ENCODE measurements at regions not wholly inside any gene's neighbourhood (a gene's known extent, or its start where the extent isn't known, plus 50 kb on each side); places are given as distances from the start of the nearest gene placed in this dataset.

- Histone ChIP-seq H3K79me2 (ENCODE audit: insufficient read depth, low read depth, low read length) (no peaks in the 10 kb centered on the region), H3K4me3 (ENCODE audit: low read depth, low read length, poor library complexity, severe bottlenecking) (no peak overlapping the region), H3K27ac (ENCODE audit: low read depth, low read length, poor library complexity, severe bottlenecking) (no peak overlapping the region), H2AFZ (ENCODE audit: low read length) (no peak overlapping the region), H3K9me3 (ENCODE audit: low read length) (no peaks in the 10 kb centered on the region), H3K9me2 (ENCODE audit: insufficient read depth, low read length) (no peaks in the 10 kb centered on the region), H3K4me1 (ENCODE audit: insufficient read depth, low read length, poor library complexity, severe bottlenecking) (no peaks in the 10 kb centered on the region), H3K4me2 (ENCODE audit: low read length) (no peak overlapping the region), H3K36me3 (ENCODE audit: insufficient read depth, low read length) (no peaks in the 10 kb centered on the region), H4K20me1 (ENCODE audit: insufficient read depth, low read length) (no peaks in the 10 kb centered on the region)
- ChIA-PET POLR2A (interaction anchor here (0.6 to 1.4 kb wide), 2 partner anchors 9 to 67 kb away, joined by 4 to 6 read pairs; no protein-coding TSS in a partner anchor), CTCF (ENCODE audit: unreplicated experiment) (no interaction called here)
- intact Hi-C loops (cut with micrococcal nuclease; ENCODE audit: unreplicated experiment) = no loop called here
- TF ChIP-seq CTCF (conservative IDR thresholded peaks at IDR 0.05; ENCODE audit: low read length) = no peak
- no peak for TF ChIP-seq EZH2phosphoT487 (IDR thresholded peaks at IDR 0.05; ENCODE audit: borderline replicate concordance, low read depth, low read length)
- BruUV-seq (replicated peaks) = no TSS peak
- DNase-seq (ENCODE audit: low spot score) = no peak
These were observed 179.9 kb upstream of the EEA1 start for GRCh38 chr12:93108985-93109384.

GRCh38 chr12:93109551-93110203 is 180.6 kb upstream of the EEA1 start:
- Histone ChIP-seq H2AFZ (ENCODE audit: low read length) (no peak overlapping the region), H3K4me2 (ENCODE audit: low read length) (no peak overlapping the region), H3K36me3 (ENCODE audit: insufficient read depth, low read length) (no peaks in the 10 kb centered on the region), H3K79me2 (ENCODE audit: insufficient read depth, low read depth, low read length) (no peaks in the 10 kb centered on the region), H3K9me2 (ENCODE audit: insufficient read depth, low read length) (no peaks in the 10 kb centered on the region), H3K27ac (ENCODE audit: low read depth, low read length, poor library complexity, severe bottlenecking) (no peak overlapping the region), H3K9me3 (ENCODE audit: low read length) (no peaks in the 10 kb centered on the region), H4K20me1 (ENCODE audit: insufficient read depth, low read length) (no peaks in the 10 kb centered on the region), H3K4me3 (ENCODE audit: low read depth, low read length, poor library complexity, severe bottlenecking) (no peak overlapping the region), H3K4me1 (ENCODE audit: insufficient read depth, low read length, poor library complexity, severe bottlenecking) (no peaks in the 10 kb centered on the region)
- intact Hi-C loops (cut with micrococcal nuclease; ENCODE audit: unreplicated experiment) = no loop called here
- CTCF ChIA-PET (ENCODE audit: unreplicated experiment) = no interaction called here
- POLR2A ChIA-PET = interaction anchor here (0.6 to 1.4 kb wide), 2 partner anchors 9 to 184 kb away, joined by 4 to 6 read pairs; no protein-coding TSS in a partner anchor
- TF ChIP-seq EZH2phosphoT487 (IDR thresholded peaks at IDR 0.05; ENCODE audit: borderline replicate concordance, low read depth, low read length) (no peak), CTCF (conservative IDR thresholded peaks at IDR 0.05; ENCODE audit: low read length) (no peak)
- DNase-seq (ENCODE audit: low spot score) = no peak
- BruUV-seq (replicated peaks) = no TSS peak

GRCh38 chr12:93111773-93112172 is 182.7 kb upstream of the EEA1 start:
- no peak overlapping the region for H3K27ac ChIP-seq (ENCODE audit: low read depth, low read length, poor library complexity, severe bottlenecking)
- TF ChIP-seq EZH2phosphoT487 (IDR thresholded peaks at IDR 0.05; ENCODE audit: borderline replicate concordance, low read depth, low read length) (no peak), CTCF (conservative IDR thresholded peaks at IDR 0.05; ENCODE audit: low read length) (no peak)
- H4K20me1 ChIP-seq (ENCODE audit: insufficient read depth, low read length) = no peaks in the 10 kb centered on the region
- no peaks in the 10 kb centered on the region for H3K79me2 ChIP-seq (ENCODE audit: insufficient read depth, low read depth, low read length)
- POLR2A ChIA-PET = interaction anchor here (1.4 kb wide), 1 partner anchor 10 kb away, joined by 3 read pairs; no protein-coding TSS in a partner anchor
- DNase-seq (ENCODE audit: low spot score) = no peak
- no peak overlapping the region for H3K4me3 ChIP-seq (ENCODE audit: low read depth, low read length, poor library complexity, severe bottlenecking)
- H3K4me2 ChIP-seq (ENCODE audit: low read length) = no peak overlapping the region
- H3K4me1 ChIP-seq (ENCODE audit: insufficient read depth, low read length, poor library complexity, severe bottlenecking) = no peaks in the 10 kb centered on the region
- H3K9me3 ChIP-seq (ENCODE audit: low read length) = no peaks in the 10 kb centered on the region
- intact Hi-C loops (cut with micrococcal nuclease; ENCODE audit: unreplicated experiment) = no loop called here
- no peaks in the 10 kb centered on the region for H3K9me2 ChIP-seq (ENCODE audit: insufficient read depth, low read length)
- CTCF ChIA-PET (ENCODE audit: unreplicated experiment) = no interaction called here
- H2AFZ ChIP-seq (ENCODE audit: low read length) = no peak overlapping the region
- no peaks in the 10 kb centered on the region for H3K36me3 ChIP-seq (ENCODE audit: insufficient read depth, low read length)
- BruUV-seq (replicated peaks) = no TSS peak

Data from OCI-LY7 (cell line).